ENCODE measurements at regions not wholly inside any gene's neighbourhood (a gene's known extent, or its start where the extent isn't known, plus 50 kb on each side); places are given as distances from the start of the nearest gene placed in this dataset.

GRCh38 chr14:28152453-28153044 lies 614.0 kb upstream of the FOXG1 start:
- no peaks in the 10 kb centered on the region for H3K36me3 Mint-ChIP-seq (ENCODE audit: insufficient read depth)
- H3K4me1 Mint-ChIP-seq (ENCODE audit: low read depth) = peaks cover 14% of the 10 kb centered on the region
- no peak overlapping the region for H3K4me3 Mint-ChIP-seq (ENCODE audit: low read depth)
- DNase-seq (ENCODE audit: low spot score, unreplicated experiment) = no peak
- H3K9me3 Mint-ChIP-seq (ENCODE audit: low read depth) = no peaks in the 10 kb centered on the region
- no peak for TF ChIP-seq CTCF (IDR thresholded peaks at IDR 0.05; ENCODE audit: unreplicated experiment)
- no peak overlapping the region for H3K27ac Mint-ChIP-seq
- H3K27me3 Mint-ChIP-seq = no peaks in the 10 kb centered on the region

GRCh38 chr14:28157289-28157869 lies 609.2 kb upstream of the FOXG1 start:
- H3K36me3 Mint-ChIP-seq (ENCODE audit: insufficient read depth) = no peaks in the 10 kb centered on the region
- H3K27me3 Mint-ChIP-seq = no peaks in the 10 kb centered on the region
- peaks cover 7% of the 10 kb centered on the region for H3K4me1 Mint-ChIP-seq (ENCODE audit: low read depth)
- H3K27ac Mint-ChIP-seq = no peak overlapping the region
- TF ChIP-seq CTCF (IDR thresholded peaks at IDR 0.05; ENCODE audit: unreplicated experiment) = no peak
- H3K4me3 Mint-ChIP-seq (ENCODE audit: low read depth) = no peak overlapping the region
- H3K9me3 Mint-ChIP-seq (ENCODE audit: low read depth) = no peaks in the 10 kb centered on the region
- no peak for DNase-seq (ENCODE audit: low spot score, unreplicated experiment)

- no peak overlapping the region for H3K4me3 Mint-ChIP-seq (ENCODE audit: low read depth)
- DNase-seq (ENCODE audit: low spot score, unreplicated experiment) = no peak
- no peak overlapping the region for H3K27ac Mint-ChIP-seq
- no peak for TF ChIP-seq CTCF (IDR thresholded peaks at IDR 0.05; ENCODE audit: unreplicated experiment)
- no peaks in the 10 kb centered on the region for H3K27me3 Mint-ChIP-seq
- peaks cover 5% of the 10 kb centered on the region for H3K4me1 Mint-ChIP-seq (ENCODE audit: low read depth)
- H3K36me3 Mint-ChIP-seq (ENCODE audit: insufficient read depth) = no peaks in the 10 kb centered on the region
- H3K9me3 Mint-ChIP-seq (ENCODE audit: low read depth) = no peaks in the 10 kb centered on the region
These were observed 608.4 kb upstream of the FOXG1 start for GRCh38 chr14:28157887-28158791.

GRCh38 chr14:28161040-28161439 lies 605.5 kb upstream of the FOXG1 start:
- H3K27me3 Mint-ChIP-seq = no peaks in the 10 kb centered on the region
- no peak overlapping the region for H3K27ac Mint-ChIP-seq
- H3K4me3 Mint-ChIP-seq (ENCODE audit: low read depth) = no peak overlapping the region
- peaks cover 3% of the 10 kb centered on the region for H3K4me1 Mint-ChIP-seq (ENCODE audit: low read depth)
- no peaks in the 10 kb centered on the region for H3K9me3 Mint-ChIP-seq (ENCODE audit: low read depth)
- TF ChIP-seq CTCF (IDR thresholded peaks at IDR 0.05; ENCODE audit: unreplicated experiment) = no peak
- H3K36me3 Mint-ChIP-seq (ENCODE audit: insufficient read depth) = no peaks in the 10 kb centered on the region
- DNase-seq (ENCODE audit: low spot score, unreplicated experiment) = no peak

GRCh38 chr14:28163233-28163632 lies 603.4 kb upstream of the FOXG1 start:
- TF ChIP-seq CTCF (IDR thresholded peaks at IDR 0.05; ENCODE audit: unreplicated experiment) = no peak
- no peak overlapping the region for H3K4me3 Mint-ChIP-seq (ENCODE audit: low read depth)
- H3K27me3 Mint-ChIP-seq = no peaks in the 10 kb centered on the region
- no peak overlapping the region for H3K27ac Mint-ChIP-seq
- no peaks in the 10 kb centered on the region for H3K36me3 Mint-ChIP-seq (ENCODE audit: insufficient read depth)
- no peak for DNase-seq (ENCODE audit: low spot score, unreplicated experiment)
- no peaks in the 10 kb centered on the region for H3K9me3 Mint-ChIP-seq (ENCODE audit: low read depth)
- H3K4me1 Mint-ChIP-seq (ENCODE audit: low read depth) = peaks cover 3% of the 10 kb centered on the region

All from progenitor cell of endocrine pancreas (in vitro differentiated cells).